Neuronal stem cell (in vitro differentiated cells): ENCODE measurements at regions not wholly inside any gene's neighbourhood (a gene's known extent, or its start where the extent isn't known, plus 50 kb on each side); places are given as distances from the start of the nearest gene placed in this dataset.
"Not testable (repeated sequence)": the region's sequence is repeated elsewhere in the genome, so short reads cannot be mapped to it uniquely, and the experiment has no call there.

Experiments used
- DNase-seq: peaks from one replicate; pipeline ENCODE4 v3.0.0-alpha.2; 2013; ENCODE audit warnings: low spot score
- H2AFZ ChIP-seq: one replicate; pipeline ENCODE4 v1.6.1; 2013; ENCODE audit warnings: mild to moderate bottlenecking, low read length, inconsistent platforms
- H2AK5ac ChIP-seq: 2 replicates; pipeline ENCODE4 v1.6.1; 2013; ENCODE audit warnings: low read depth, mild to moderate bottlenecking, inconsistent platforms, low read length, moderate library complexity, mixed read lengths
- H2BK120ac ChIP-seq: 2 replicates; pipeline ENCODE4 v1.6.1; 2013; ENCODE audit warnings: low read depth, mild to moderate bottlenecking, inconsistent platforms, low read length, moderate library complexity, mixed read lengths
- H2BK12ac ChIP-seq: one replicate; pipeline ENCODE4 v1.6.1; 2013; ENCODE audit warnings: low read length, inconsistent platforms
- H2BK15ac ChIP-seq: 2 replicates; pipeline ENCODE4 v1.6.1; 2013; ENCODE audit warnings: mild to moderate bottlenecking, low read length, inconsistent platforms, mixed read lengths
- H2BK5ac ChIP-seq: one replicate; pipeline ENCODE4 v1.6.1; 2013; ENCODE audit warnings: inconsistent platforms, mild to moderate bottlenecking, low read length, moderate library complexity
- H3K14ac ChIP-seq: one replicate; pipeline ENCODE4 v1.6.1; 2013; ENCODE audit warnings: low read length, inconsistent platforms
- H3K18ac ChIP-seq: 2 replicates; pipeline ENCODE4 v1.6.1; 2013; ENCODE audit warnings: low read length, inconsistent platforms
- H3K23ac ChIP-seq: 2 replicates; pipeline ENCODE4 v1.6.1; 2013; ENCODE audit warnings: low read depth, mild to moderate bottlenecking, mixed read lengths, low read length, inconsistent platforms; ENCODE audit not compliant: poor library complexity
- H3K27ac ChIP-seq: replicated peaks from 3 replicates; pipeline ENCODE4 v1.5.1; 2013; ENCODE audit warnings: low read length, inconsistent platforms
- H3K27me3 ChIP-seq, 3 experiments: 2 replicates each; pipeline ENCODE4 v1.6.1; 2013; ENCODE audit warnings: low read length in 3 of 3, mild to moderate bottlenecking in 2 of 3, inconsistent platforms in 1 of 3, low read depth in 1 of 3, mixed read lengths in 1 of 3, moderate library complexity in 1 of 3; ENCODE audit not compliant: control insufficient read depth in 3 of 3, insufficient read depth in 3 of 3
- H3K36me3 ChIP-seq, 2 donors: replicated peaks in 1 of 2; 2 replicates each; pipeline ENCODE4 v1.6.1; 2013; ENCODE audit warnings: low read length in 2 of 2; ENCODE audit not compliant: control insufficient read depth in 2 of 2, insufficient read depth in 2 of 2
- H3K4ac ChIP-seq: 2 replicates; pipeline ENCODE4 v1.6.1; 2013; ENCODE audit warnings: inconsistent platforms, mild to moderate bottlenecking, low read length, moderate library complexity
- H3K4me1 ChIP-seq, 2 donors: 1 replicate in 1 of 2; 2 replicates in 1 of 2; pipeline ENCODE4 v1.6.1; 2013; ENCODE audit warnings: low read length in 2 of 2, low read depth in 1 of 2; ENCODE audit not compliant: control insufficient read depth in 2 of 2, insufficient read depth in 1 of 2
- H3K4me2 ChIP-seq: one replicate; pipeline ENCODE4 v1.6.1; 2013; ENCODE audit warnings: mild to moderate bottlenecking, low read length, inconsistent platforms; ENCODE audit not compliant: insufficient read depth, poor library complexity, severe bottlenecking
- H3K4me3 ChIP-seq, 2 donors: 2 replicates each; pipeline ENCODE4 v1.5.1; 2013; ENCODE audit warnings: low read length in 2 of 2, mild to moderate bottlenecking in 2 of 2, inconsistent platforms in 1 of 2, moderate library complexity in 1 of 2
- H3K79me1 ChIP-seq: one replicate; pipeline ENCODE4 v1.6.1; 2013; ENCODE audit warnings: low read depth, mild to moderate bottlenecking, inconsistent platforms, low read length, moderate library complexity
- H3K9ac ChIP-seq: one replicate; pipeline ENCODE4 v1.6.1; 2013; ENCODE audit warnings: mild to moderate bottlenecking, low read depth, low read length, inconsistent platforms; ENCODE audit not compliant: poor library complexity
- H3K9me3 ChIP-seq, 2 donors: replicated peaks in 1 of 2; 2 replicates each; pipeline versions ENCODE3 to v1.6.1; 2013; ENCODE audit warnings: low read length in 2 of 2, mild to moderate bottlenecking in 2 of 2, inconsistent platforms in 1 of 2, low read depth in 1 of 2, mixed read lengths in 1 of 2, moderate library complexity in 1 of 2; ENCODE audit not compliant: control insufficient read depth in 2 of 2, insufficient read depth in 1 of 2
- H4K8ac ChIP-seq: one replicate; pipeline ENCODE4 v1.6.1; 2013; ENCODE audit warnings: low read depth, mild to moderate bottlenecking, inconsistent platforms, low read length, moderate library complexity
- H4K91ac ChIP-seq: one replicate; pipeline ENCODE4 v1.6.1; 2013; ENCODE audit warnings: low read length, low read depth, mild to moderate bottlenecking, inconsistent platforms; ENCODE audit not compliant: poor library complexity
- WGBS, 2 donors: extraction: QIAGEN DNeasy Blood & Tissue Kit; methylation state at CpG; one replicate each; pipeline ENCODE4 v1.1.7; 2013; ENCODE audit warnings: missing lambda C conversion rate in 2 of 2, mixed read lengths in 1 of 2; ENCODE audit not compliant: insufficient read length in 2 of 2, insufficient replicate concordance in 1 of 2; ENCODE audit errors: extremely low coverage in 2 of 2; 5-methylcytosine and 5-hydroxymethylcytosine counted together

DNA sequence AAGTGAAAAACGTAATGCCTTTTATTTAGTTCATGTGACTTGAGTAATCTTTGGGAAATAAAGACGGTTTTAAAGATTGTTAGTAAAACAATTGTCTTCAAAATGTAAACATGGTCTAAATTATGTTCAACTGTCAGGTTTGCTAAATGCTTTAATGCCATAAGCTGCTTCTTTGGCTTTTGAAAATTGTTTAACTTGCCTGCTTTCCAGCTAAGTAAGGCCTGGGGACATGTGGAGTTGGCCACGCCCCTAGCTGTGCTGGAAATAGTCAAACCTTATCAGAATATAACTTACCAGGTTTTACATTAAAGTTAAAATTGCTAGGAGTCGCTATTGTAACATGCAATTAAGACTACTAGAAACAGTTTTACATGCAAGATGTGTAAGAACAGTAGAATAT lies 203.9 kb downstream of the B3GLCT start:
- not testable (repeated sequence) for H3K14ac ChIP-seq, H2BK15ac ChIP-seq, DNase-seq, H3K27ac ChIP-seq, H3K4me2 ChIP-seq, H2AFZ ChIP-seq, H3K18ac ChIP-seq, H3K9ac ChIP-seq, H2BK5ac ChIP-seq, H2AK5ac ChIP-seq, H3K4me1 ChIP-seq, H3K27me3 ChIP-seq, H2BK12ac ChIP-seq, H3K79me1 ChIP-seq, H3K4ac ChIP-seq, H4K91ac ChIP-seq, H3K4me3 ChIP-seq, H2BK120ac ChIP-seq, H3K23ac ChIP-seq, H3K36me3 ChIP-seq, H4K8ac ChIP-seq
- no CpG with 5 or more reads among the region's 4 CpGs for WGBS, 2 donors
- peaks cover 0 to 12% of the 10 kb centered on the region in 2 donors for H3K9me3 ChIP-seq

DNA sequence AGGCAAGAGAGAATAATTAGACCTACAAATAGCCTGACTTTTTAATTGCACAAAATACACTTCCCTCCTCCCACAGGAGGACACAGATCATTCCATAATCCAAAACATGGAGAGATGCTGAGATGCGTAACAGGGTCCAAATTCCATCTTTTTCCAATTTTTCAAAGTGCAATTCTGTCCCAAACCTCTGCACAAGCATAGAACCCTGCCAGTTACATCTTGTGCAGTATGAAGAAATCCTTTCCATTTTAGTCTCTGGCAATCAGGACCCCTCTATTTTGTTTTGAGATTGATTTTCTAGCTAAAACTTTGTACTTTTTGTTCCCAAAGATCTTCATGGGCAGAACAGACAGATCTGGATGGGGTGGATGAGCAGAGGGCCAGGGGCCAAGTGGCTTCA lies 209.2 kb downstream of the B3GLCT start:
- Histone ChIP-seq H3K18ac (no peak overlapping the region), H3K9me3 (no peaks in the 10 kb centered on the region), H3K79me1 (no peaks in the 10 kb centered on the region), H2BK12ac (no peak overlapping the region), H2BK120ac (no peak overlapping the region), H4K91ac (no peak overlapping the region), H2AK5ac (no peak overlapping the region), H3K27me3 (no peaks in the 10 kb centered on the region), H4K8ac (no peak overlapping the region), H3K4me3 (no peak overlapping the region), H3K27ac (no peak overlapping the region), H3K9ac (no peak overlapping the region), H3K36me3 (no peaks in the 10 kb centered on the region), H3K4ac (no peak overlapping the region), H3K4me1 (peaks cover 3 to 4% of the 10 kb centered on the region in 2 donors), H3K14ac (no peak overlapping the region), H2BK15ac (no peak overlapping the region), H2AFZ (no peak overlapping the region), H3K23ac (no peak overlapping the region), H2BK5ac (no peak overlapping the region), H3K4me2 (no peak overlapping the region)
- no CpG with 5 or more reads among the region's 1 CpG for WGBS, 2 donors
- no peak for DNase-seq

DNA sequence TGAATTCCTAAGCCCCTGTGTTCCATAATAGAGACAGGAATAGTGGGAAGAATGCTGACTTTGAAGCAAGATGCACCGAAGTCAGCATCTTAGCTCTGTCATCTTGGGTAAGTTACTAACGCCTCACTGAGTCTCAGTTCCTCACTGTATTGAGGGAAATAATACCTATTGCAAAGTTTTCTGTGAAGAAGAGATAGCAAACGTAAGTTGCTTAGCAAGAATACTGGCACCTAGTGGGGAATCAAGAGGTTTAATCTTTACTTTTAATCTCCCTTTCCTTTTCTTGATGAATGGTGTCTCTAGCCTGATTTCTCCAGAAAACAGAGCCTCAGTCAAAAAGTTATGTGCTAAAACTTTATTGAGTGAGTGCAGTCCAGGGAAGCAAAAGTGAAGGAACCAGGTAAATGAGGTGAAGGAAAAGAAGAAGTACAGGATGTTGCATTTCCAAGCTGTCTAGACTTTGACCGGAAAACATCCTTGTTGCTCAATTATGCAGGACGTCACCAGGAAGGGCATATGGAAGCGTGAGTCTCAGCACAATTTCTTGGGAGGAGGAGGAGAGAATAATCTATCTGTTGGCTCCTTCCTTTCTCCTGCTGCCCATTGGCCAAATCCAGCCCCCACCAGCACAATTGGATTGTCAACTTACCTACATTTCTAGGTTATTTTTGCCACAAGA lies 210.0 kb downstream of the B3GLCT start:
- H3K4me1 ChIP-seq: peaks cover 3 to 4% of the 10 kb centered on the region in 2 donors
- no peak overlapping the region for H2AFZ ChIP-seq
- H3K27ac ChIP-seq: no peak overlapping the region
- H3K9me3 ChIP-seq: no peaks in the 10 kb centered on the region
- H2BK12ac ChIP-seq: no peak overlapping the region
- no peaks in the 10 kb centered on the region for H3K79me1 ChIP-seq
- no peaks in the 10 kb centered on the region for H3K27me3 ChIP-seq
- H3K4me2 ChIP-seq: no peak overlapping the region
- H3K14ac ChIP-seq: no peak overlapping the region
- no peak overlapping the region for H2BK120ac ChIP-seq
- no peak overlapping the region for H3K23ac ChIP-seq
- H3K9ac ChIP-seq: no peak overlapping the region
- WGBS, 2 donors: no CpG with 5 or more reads among the region's 6 CpGs
- no peak overlapping the region for H2BK15ac ChIP-seq
- H4K8ac ChIP-seq: no peak overlapping the region
- H3K18ac ChIP-seq: no peak overlapping the region
- no peaks in the 10 kb centered on the region for H3K36me3 ChIP-seq
- H3K4me3 ChIP-seq: no peak overlapping the region
- no peak overlapping the region for H2AK5ac ChIP-seq
- DNase-seq: no peak
- H4K91ac ChIP-seq: no peak overlapping the region
- no peak overlapping the region for H3K4ac ChIP-seq
- H2BK5ac ChIP-seq: no peak overlapping the region

DNA sequence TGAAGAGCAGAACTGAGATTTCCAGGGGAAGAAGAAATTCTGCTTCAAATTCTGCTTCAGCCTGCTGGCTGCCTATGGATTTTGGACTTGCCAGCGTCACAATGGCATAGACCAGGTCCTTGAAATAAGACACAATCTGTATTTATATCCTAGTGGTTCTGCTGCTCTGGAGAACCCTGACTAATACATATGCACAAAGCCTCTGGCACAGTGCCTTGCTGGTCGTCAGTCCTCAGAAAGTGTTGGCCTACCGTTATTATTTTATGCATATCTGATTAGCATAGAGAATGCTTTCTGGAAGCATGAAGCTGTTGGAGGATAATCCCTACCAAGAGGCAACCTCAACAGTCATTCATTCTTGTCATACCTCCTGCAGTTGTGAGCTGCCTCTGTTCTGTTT lies 213.7 kb downstream of the B3GLCT start:
- H3K9ac ChIP-seq: no peak overlapping the region

More for the DNA sequence above, 213.7 kb downstream of the B3GLCT start:
- Histone ChIP-seq H3K23ac (no peak overlapping the region), H3K18ac (no peak overlapping the region), H3K14ac (no peak overlapping the region), H3K79me1 (no peaks in the 10 kb centered on the region), H2BK15ac (no peak overlapping the region), H2AFZ (no peak overlapping the region), H2BK5ac (no peak overlapping the region), H2BK120ac (no peak overlapping the region), H3K27me3 (no peaks in the 10 kb centered on the region), H3K9me3 (no peaks in the 10 kb centered on the region), H3K4me2 (no peak overlapping the region), H2BK12ac (no peak overlapping the region), H3K4me3 (no peak overlapping the region), H4K8ac (no peak overlapping the region), H3K27ac (no peak overlapping the region), H3K36me3 (no peaks in the 10 kb centered on the region), H3K4me1 (peaks cover 7 to 8% of the 10 kb centered on the region in 2 donors), H2AK5ac (no peak overlapping the region), H3K4ac (no peak overlapping the region), H4K91ac (no peak overlapping the region)
- WGBS, 2 donors: no CpG with 5 or more reads among the region's 3 CpGs
- DNase-seq: no peak
